Fibroblast of the aortic adventitia (primary cell): ENCODE measurements at regions not wholly inside any gene's neighbourhood (a gene's known extent, or its start where the extent isn't known, plus 50 kb on each side); places are given as distances from the start of the nearest gene placed in this dataset.
"Not testable (repeated sequence)": the region's sequence is repeated elsewhere in the genome, so short reads cannot be mapped to it uniquely, and the experiment has no call there.

Experiments used
- DNase-seq: peaks from one replicate; pipeline ENCODE4 v3.0.0-alpha.2; 2010; ENCODE audit warnings: low read depth
- H3K4me3 ChIP-seq: 2 replicates; pipeline ENCODE4 v1.5.1; 2011; ENCODE audit warnings: low read depth, mild to moderate bottlenecking, control low read depth, low read length, moderate library complexity
- TF ChIP-seq, protein P1 (sequence below): IDR thresholded peaks from 2 replicates; pipeline ENCODE4 v1.5.1; 2011; ENCODE audit warnings: mild to moderate bottlenecking, low read length, control low read depth, inconsistent platforms; ENCODE audit not compliant: insufficient read depth

GRCh38 chr16:13718748-13719147, 201.2 kb upstream of the ERCC4 start:
- DNase-seq = no peak
- H3K4me3 ChIP-seq = no peak overlapping the region
- TF ChIP-seq, protein P1, sequence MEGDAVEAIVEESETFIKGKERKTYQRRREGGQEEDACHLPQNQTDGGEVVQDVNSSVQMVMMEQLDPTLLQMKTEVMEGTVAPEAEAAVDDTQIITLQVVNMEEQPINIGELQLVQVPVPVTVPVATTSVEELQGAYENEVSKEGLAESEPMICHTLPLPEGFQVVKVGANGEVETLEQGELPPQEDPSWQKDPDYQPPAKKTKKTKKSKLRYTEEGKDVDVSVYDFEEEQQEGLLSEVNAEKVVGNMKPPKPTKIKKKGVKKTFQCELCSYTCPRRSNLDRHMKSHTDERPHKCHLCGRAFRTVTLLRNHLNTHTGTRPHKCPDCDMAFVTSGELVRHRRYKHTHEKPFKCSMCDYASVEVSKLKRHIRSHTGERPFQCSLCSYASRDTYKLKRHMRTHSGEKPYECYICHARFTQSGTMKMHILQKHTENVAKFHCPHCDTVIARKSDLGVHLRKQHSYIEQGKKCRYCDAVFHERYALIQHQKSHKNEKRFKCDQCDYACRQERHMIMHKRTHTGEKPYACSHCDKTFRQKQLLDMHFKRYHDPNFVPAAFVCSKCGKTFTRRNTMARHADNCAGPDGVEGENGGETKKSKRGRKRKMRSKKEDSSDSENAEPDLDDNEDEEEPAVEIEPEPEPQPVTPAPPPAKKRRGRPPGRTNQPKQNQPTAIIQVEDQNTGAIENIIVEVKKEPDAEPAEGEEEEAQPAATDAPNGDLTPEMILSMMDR = no peak

GRCh38 chr16:13727943-13728342, 192.0 kb upstream of the ERCC4 start:
- TF ChIP-seq, protein P1 = no peak
- DNase-seq = no peak
- H3K4me3 ChIP-seq = no peak overlapping the region

- H3K4me3 ChIP-seq = no peak overlapping the region
- TF ChIP-seq, protein P1 = no peak
- no peak for DNase-seq
These were observed 186.4 kb upstream of the ERCC4 start for GRCh38 chr16:13733561-13733960.

- DNase-seq, H3K4me3 ChIP-seq: not testable (repeated sequence)
These were observed 180.2 kb upstream of the ERCC4 start for GRCh38 chr16:13739621-13740373.

DNA sequence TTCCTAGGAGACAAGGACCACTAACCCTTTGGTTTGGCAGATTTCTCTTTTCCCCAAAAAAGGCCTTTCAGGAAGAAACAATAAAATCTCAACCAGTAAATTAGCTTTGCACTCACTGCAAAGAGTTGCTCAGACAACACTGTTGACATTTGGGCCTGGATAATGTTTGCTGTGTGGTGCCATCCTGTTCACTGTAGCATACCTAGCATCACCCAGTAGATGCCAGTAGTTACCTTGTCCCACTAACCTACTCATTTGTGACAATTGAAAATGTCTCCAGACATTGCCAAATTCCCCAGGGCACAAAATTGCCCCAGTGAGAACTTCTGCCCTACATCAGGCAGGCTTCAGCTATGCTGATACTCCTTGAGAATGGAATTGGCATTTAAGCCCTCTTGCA, 177.0 kb upstream of the ERCC4 start:
- no peak for DNase-seq
- TF ChIP-seq, protein P1 = no peak
- H3K4me3 ChIP-seq = no peak overlapping the region

DNA sequence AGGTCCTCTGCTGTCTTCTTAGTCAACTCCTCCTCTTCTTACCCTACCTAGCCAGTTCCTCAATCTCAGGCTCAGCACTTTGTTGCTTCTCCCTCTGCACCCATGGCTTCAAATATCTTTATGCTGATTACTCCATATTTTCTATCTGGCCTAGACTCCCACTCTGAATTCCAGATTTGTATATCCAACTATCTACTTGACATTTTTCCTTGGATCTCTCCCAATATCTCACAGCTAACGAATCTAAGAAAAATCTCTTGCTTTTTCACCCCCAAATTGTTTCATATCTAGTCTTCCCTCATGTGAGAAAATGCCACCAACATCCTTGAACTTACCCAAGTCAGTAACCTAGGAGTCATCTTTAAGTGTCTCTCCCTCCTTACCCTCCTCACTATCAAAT, 176.4 kb upstream of the ERCC4 start:
- DNase-seq = no peak
- no peak overlapping the region for H3K4me3 ChIP-seq
- TF ChIP-seq, protein P1 = no peak

GRCh38 chr16:13756411-13757140, 163.4 kb upstream of the ERCC4 start:
- no peak overlapping the region for H3K4me3 ChIP-seq
- TF ChIP-seq, protein P1 = no peak
- no peak for DNase-seq
